ENCODE measurements at regions not wholly inside any gene's neighbourhood (a gene's known extent, or its start where the extent isn't known, plus 50 kb on each side); places are given as distances from the start of the nearest gene placed in this dataset.

GRCh38 chr10:128421371-128422160 lies 295.3 kb upstream of the MKI67 start:
- no peak for DNase-seq (ENCODE audit: low read depth in 2 of 2)

- DNase-seq (ENCODE audit: low read depth in 2 of 2) = no peak
Measured at GRCh38 chr10:128422190-128422589, 296.0 kb upstream of the MKI67 start.

- DNase-seq (ENCODE audit: low read depth in 2 of 2) = no peak
Measured at GRCh38 chr10:128422999-128423398, 296.8 kb upstream of the MKI67 start.

- no peak for DNase-seq (ENCODE audit: low read depth in 2 of 2)
Measured at GRCh38 chr10:128429321-128429720, 303.1 kb upstream of the MKI67 start.

DNA sequence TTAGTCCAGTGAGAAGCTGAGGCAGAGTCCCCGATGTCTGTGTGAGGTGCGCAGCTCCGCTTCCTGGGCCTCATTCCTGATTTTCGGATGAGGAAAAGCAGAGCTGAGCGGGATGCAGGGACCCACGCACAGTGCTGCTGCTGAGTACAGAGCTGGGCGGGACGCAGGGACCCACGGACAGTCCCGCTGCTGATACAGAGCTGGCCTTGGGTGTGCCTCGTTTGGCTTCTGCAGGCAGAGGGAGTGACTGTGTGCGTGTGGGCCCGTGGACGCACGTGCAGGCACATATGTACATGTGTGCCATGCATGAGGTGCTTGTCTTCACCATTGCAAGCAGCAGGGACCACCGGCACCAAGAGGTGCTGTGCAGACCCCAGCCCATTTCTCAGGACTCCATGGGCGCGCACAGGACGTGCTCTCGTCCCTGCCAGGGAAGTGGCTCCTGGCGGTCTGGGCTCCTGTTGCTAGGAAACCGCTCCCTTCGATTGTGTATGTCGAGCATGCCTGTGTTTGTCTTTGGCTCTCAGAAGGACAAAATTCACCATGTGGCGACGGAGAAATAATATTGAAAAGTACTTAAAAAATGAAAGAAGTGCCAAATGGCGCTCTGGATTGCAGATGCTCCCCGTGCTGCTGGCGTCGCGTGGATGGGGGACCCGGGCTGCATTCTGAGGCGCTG lies 303.8 kb upstream of the MKI67 start:
- DNase-seq (ENCODE audit: low read depth in 2 of 2) = no peak

GRCh38 chr10:128431083-128431482 lies 304.9 kb upstream of the MKI67 start:
- no peak for DNase-seq (ENCODE audit: low read depth in 2 of 2)

DNA sequence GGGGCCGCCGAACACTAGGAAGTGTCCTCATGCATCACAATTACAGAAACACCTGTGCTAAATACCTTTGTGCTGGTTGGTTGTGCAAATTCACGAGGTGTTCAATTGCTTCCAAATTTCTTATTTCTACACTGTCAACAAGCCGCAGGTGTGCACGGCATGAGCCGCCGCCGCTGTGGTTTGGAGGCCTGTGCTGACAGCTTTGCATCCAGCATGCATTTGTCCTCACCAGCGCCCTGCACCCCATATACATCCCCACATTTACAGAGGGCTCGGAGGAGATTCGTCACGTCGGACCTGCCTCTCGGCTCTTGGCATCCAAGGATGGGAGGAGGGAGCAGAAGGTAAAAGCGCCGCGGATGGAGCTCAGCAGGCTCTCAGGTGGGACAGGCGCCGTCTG lies 305.3 kb upstream of the MKI67 start:
- DNase-seq (ENCODE audit: low read depth in 2 of 2) = no peak

DNA sequence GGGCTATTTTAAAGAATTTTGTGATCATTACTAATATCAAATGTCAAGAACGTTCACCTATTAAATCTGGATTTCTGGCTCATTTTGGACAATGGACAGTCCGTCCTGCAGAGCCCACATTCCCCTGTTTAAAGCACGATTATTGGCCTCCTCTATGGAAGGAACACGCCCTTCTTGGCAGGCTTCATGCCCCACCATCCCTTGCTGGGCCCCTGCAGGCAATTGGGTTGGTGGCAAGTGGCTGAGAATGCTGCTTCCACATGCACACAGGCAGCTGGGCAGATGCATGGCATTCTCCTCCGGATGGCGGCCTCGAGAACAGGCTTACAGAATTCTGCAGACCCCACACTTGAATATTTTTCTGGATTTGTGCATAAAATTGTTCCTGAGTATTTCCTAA lies 305.8 kb upstream of the MKI67 start:
- no peak for DNase-seq (ENCODE audit: low read depth in 2 of 2)

GRCh38 chr10:128432423-128432822 lies 306.2 kb upstream of the MKI67 start:
- no peak for DNase-seq (ENCODE audit: low read depth in 2 of 2)

DNA sequence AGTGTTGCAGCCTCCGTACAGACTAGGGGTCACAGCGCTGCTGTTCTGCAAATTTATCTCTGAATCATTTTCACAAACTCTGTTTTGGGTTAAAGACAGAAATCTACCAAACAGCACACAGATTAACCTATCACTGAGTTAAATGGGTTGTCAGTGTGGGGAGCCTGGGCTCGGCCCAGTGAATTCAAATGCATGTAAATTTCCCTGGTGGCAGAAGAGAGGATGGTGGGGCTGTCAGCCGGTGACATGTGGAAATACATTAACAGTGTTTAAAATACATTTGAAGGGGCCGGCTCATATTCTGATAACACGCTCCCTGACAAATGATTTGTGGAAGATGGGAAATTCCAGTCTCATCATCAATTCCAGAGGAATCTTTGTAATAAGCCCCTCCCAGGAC lies 309.6 kb upstream of the MKI67 start:
- no peak for DNase-seq (ENCODE audit: low read depth in 2 of 2)

GRCh38 chr10:128437786-128438345 lies 311.6 kb upstream of the MKI67 start:
- no peak for DNase-seq (ENCODE audit: low read depth in 2 of 2)

GRCh38 chr10:128438417-128439063 lies 312.3 kb upstream of the MKI67 start:
- no peak for DNase-seq (ENCODE audit: low read depth in 2 of 2)

DNA sequence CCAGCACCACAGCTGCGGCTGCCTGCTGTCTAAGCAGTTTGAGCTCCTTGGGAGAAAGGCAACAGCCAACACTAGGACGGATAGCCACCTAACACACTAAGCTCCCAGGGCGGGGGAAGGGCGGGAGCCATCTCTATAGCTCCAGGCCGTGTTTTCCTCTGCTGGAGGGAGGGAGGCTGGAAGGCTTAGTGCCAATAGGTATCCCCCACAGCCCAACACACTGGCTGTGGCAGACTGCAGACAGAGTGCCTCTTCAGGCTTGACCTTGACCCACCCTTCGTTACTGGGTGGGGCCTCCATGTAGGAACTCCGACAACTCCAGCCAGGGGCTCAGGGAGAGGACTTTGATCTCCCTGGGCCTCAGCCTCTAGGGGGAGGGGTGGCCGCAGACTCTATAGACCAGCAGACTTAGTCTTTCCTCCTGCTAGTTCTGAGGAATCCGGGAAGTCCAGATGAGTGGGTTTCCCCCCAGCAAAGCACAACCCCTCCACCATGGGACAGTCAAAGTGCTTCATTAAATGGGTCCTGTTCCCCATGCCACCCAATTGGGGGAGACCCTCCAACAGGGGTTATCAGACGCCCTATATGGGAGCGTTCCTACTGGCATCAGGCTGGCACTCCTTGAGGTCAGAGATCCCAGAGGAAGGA lies 314.4 kb upstream of the MKI67 start:
- no peak for DNase-seq (ENCODE audit: low read depth in 2 of 2)

GRCh38 chr10:128443925-128444518 lies 317.8 kb upstream of the MKI67 start:
- no peak for DNase-seq (ENCODE audit: low read depth in 2 of 2)

GRCh38 chr10:128448796-128449195 lies 322.6 kb upstream of the MKI67 start:
- DNase-seq (ENCODE audit: low read depth in 2 of 2) = no peak

GRCh38 chr10:128451879-128452278 lies 325.7 kb upstream of the MKI67 start:
- no peak for DNase-seq (ENCODE audit: low read depth in 2 of 2)

DNA sequence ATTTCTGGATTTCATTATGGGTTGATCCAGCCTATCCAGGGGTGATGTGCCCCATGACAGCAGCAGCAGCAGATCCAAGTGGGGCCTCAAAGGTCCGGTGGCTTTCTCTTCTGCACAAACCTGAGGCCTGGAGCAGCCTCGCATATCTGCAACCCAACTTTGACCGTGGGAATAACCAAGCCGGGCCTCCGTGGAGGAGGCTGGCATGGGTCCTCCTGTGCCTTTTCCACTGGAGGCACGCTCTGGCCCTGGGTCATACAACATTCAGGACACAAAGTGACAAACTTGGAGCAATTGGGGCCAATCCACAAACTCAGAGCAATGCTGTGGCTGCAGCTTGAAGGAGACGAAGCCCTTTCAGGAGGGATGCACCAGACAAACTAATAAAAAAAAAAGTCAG lies 330.0 kb upstream of the MKI67 start:
- no peak for DNase-seq (ENCODE audit: low read depth in 2 of 2)

DNA sequence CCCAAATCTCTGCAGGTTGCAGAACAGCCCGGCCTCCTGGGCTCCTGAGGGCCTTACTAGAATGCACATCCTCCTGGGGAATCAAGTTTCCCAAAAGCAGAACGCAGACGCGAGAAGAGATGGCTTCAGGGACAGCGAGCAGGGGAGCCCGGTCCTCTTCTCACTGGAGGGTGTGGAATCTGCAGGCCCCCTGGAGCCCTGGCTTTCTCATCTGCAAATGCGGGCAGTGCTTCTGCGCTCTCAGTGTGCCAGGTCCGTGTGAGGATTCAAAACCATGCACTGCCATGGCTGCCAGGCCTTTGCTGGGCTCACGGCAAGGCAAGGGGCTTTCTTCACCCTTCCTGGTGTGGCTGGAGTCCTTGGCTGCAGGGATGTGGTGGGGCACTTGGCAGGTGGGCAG lies 330.9 kb upstream of the MKI67 start:
- DNase-seq (ENCODE audit: low read depth in 2 of 2) = no peak

DNA sequence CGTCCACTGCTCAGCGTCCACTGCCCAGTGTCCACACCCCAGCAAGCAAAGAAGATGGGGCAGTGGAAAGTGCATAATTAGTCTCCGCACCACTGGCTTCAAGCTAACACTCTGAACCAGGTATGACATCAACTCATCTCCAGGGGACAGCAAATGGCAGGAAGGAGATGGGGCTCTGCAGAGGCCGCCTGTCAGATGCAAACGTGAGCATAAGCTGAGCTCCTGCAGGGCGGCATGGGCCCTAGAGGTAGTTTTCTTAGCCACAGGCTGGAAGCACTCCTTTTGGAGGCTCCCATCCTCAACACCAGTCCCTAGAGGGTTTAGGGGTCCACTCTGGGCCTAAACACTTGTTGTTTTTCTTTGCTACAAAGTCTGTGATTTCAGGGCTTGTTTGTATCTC lies 335.8 kb upstream of the MKI67 start:
- no peak for DNase-seq (ENCODE audit: low read depth in 2 of 2)

- no peak for DNase-seq (ENCODE audit: low read depth in 2 of 2)
Measured at GRCh38 chr10:128462844-128463243, 336.6 kb upstream of the MKI67 start.

GRCh38 chr10:128463991-128464760 lies 338.0 kb upstream of the MKI67 start:
- DNase-seq (ENCODE audit: low read depth in 2 of 2) = no peak

Measured in stimulated activated CD4-positive, alpha-beta T cell treated with anti-CD3 and anti-CD28 coated beads, Interleukin-1b, Interleukin-23, amount 100 ng/mL, for 4 hours (primary cell).